GM19468 (cell line): ENCODE measurements at regions not wholly inside any gene's neighbourhood (a gene's known extent, or its start where the extent isn't known, plus 50 kb on each side); places are given as distances from the start of the nearest gene placed in this dataset.
"Not testable (repeated sequence)": the region's sequence is repeated elsewhere in the genome, so short reads cannot be mapped to it uniquely, and the experiment has no call there.

Source experiments
- ATAC-seq: cut with Tn5 transposase; IDR thresholded peaks from one replicate; pipeline ENCODE4 v1.9.1; 2021; ENCODE audit warnings: mild to moderate bottlenecking, moderate library complexity, moderate number of reproducible peaks; ENCODE audit not compliant: unreplicated experiment; ENCODE audit errors: extremely low read depth

- ATAC-seq = peak; percentile 100
Observed at GRCh38 chr4:89509708-89510281, 202.2 kb upstream of the GPRIN3 start.

- no peak for ATAC-seq
Observed at GRCh38 chr4:89506866-89507491, 199.4 kb upstream of the GPRIN3 start.

DNA sequence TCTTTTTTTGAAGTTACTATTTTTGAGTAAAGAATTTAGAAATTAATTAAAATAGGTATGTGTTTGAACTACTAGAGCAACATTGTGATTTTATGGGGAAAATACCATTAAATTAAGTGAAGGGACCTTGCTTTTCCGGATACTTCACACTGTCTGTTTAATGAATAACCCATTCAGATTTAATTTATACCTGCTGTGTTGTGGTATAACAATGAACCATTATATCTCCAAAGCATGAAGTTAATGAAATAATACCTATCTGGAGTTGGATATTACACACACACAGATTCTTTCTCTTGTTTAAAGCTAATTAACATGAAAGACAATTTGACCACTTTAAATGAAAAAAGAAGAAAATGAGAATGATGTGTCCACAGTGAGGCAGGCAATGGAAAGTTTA, 195.0 kb upstream of the GPRIN3 start:
- ATAC-seq = no peak

DNA sequence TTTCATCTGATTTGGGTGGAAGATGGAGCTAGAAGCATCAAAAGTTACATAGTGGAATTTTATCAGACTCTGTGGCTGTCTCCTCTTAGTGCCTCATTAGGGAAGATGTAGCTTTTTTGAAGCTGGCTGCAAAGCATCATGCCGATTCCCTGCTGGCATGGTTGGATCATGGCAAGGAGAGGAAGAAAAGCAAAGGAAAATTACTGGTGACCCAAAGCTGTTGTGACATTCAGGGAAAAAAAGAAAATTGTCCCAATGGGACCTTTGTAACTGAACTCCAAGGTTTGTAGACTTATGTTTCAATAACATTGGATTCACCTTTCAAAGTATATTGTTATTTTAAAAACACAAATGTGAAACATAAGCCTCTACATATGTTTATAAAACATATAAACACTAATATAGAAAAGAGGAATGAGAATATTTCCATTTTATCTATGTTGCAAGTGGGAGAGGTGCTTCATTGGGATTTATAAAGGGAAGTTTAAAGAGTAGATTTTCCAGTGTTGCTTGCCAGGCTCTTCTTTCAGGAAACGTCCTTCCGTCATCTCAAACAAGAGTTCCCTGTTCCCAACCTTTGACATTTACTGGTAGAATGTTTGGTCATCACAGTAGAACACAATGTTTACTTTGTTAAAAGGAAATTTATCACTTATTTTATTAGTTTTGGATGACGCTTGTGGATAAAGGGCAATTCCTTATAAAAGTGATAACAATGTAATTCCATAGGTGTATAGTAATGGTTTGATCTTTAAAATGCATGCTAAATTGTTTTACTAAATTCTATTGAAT, 190.1 kb upstream of the GPRIN3 start:
- no peak for ATAC-seq

DNA sequence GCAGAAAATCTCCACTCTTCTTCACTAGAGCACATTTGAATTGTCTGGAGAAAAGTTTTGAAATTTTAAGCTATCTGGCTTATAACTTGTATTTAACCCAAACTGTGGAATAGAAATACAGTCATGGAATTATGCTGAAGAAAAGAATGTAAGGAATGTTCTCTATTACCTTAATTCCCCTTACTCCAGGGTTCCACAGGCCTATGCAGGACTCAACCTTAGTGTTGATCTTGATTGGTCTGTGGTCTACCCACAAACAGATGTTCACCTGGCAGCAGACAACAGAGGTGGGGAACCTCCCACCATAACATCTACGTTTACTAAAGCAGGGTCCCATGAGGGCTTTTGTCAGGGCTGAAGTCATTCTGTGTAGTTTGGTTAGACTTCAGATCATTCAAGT, 189.3 kb upstream of the GPRIN3 start:
- ATAC-seq = no peak

- ATAC-seq = no peak
Observed at GRCh38 chr4:89493367-89493766, 185.8 kb upstream of the GPRIN3 start.

DNA sequence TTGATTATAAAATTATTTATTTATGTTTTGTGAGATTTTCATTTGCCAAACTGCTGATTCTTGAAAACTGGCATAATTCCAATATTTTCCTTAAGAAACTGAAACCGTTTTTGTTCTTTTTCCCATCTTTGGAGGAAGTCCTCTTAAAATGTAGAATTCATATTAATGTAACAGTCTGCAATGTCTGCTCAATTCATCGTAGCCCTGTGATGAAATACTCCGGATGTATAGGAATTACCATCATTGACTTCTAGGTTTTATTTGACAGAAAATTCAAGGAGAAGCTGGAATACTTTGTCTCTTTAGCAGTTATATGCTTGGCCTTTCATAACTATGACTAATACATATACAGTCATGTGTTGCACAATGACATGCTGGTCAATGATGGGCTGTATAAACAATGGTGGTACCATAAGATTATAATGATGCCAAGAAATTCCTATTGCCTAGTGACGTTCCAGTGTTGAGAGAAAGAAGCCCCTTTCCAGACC, 185.0 kb upstream of the GPRIN3 start:
- ATAC-seq = no peak

DNA sequence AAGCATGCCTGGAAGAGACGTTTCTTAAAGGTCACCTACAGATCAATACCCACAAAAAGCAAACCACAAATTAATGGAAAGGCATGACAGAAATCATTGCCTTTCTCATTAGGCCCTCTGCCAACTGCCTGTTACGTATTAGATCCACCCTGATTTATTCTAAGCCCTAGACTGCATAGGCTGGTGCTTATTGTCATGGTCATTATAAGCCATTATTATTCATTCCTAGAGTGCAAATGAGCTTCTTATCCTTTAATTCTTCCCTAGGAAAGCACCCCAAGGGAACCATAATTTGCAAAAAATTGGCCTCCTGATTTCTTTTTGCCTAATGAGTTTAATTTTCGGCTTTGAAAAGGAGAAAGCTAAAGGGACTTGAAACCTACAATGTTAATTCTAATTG, 184.2 kb upstream of the GPRIN3 start:
- no peak for ATAC-seq

- not testable (repeated sequence) for ATAC-seq
Observed at GRCh38 chr4:89489921-89490431, 182.4 kb upstream of the GPRIN3 start.

DNA sequence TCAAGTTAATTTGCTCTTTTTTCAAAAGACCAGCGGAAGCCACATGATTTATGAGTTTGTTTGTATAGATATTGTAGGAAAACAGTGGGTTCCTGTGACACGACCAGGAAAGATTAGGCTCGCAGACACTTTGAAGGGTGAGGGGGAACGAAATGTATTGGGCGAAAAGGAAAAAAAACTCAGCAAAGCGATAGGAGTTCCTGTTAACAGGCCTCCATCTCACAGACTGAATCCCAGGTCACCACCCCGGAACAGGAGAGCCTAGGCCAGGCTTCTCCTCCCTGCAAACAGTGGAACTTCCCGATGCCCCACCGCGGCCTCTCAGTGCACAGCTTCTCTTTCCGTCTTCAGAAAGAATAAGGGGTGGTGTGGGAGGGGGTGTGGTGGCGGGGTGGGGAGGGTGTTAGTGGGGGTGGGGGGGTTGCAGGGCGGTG, 181.8 kb upstream of the GPRIN3 start:
- no peak for ATAC-seq

GRCh38 chr4:89488736-89489135, 181.1 kb upstream of the GPRIN3 start:
- no peak for ATAC-seq

DNA sequence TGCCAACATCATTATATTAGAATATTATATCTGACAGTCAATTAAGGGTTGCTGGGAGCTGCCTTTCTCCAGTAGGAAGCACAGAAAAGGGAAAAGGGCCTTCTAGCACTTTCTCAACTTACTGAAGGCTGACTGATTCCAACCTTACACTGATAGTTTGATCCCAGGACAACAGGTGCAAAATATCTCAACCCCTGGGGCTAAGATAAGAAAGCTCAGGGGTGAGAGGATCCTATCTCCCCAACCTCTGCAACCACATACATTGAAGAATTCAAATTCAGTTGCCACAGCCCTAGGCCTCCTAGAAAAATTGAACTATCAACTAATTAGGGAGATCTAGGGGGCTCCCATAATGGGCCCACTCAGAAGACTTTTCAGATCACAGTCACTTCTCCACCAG, 179.1 kb upstream of the GPRIN3 start:
- ATAC-seq = no peak

DNA sequence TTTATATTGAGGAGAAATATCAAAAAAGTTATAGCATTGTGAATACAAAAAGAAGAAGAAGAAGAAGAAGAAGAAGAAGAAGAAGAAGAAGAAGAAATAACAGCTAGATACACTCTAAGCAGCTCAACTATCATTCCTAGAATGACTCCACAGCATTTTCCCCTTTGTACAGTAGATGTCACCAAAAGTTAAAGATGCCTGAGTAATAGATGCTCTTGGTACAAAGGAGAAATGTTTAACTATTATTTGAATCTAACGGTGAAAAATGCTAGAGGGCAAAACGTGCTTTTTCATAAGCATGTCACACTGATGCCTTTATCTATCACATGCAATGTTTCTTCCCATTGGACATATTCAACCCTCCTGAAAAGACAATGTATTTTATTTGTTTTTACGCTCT, 178.4 kb upstream of the GPRIN3 start:
- ATAC-seq = no peak

DNA sequence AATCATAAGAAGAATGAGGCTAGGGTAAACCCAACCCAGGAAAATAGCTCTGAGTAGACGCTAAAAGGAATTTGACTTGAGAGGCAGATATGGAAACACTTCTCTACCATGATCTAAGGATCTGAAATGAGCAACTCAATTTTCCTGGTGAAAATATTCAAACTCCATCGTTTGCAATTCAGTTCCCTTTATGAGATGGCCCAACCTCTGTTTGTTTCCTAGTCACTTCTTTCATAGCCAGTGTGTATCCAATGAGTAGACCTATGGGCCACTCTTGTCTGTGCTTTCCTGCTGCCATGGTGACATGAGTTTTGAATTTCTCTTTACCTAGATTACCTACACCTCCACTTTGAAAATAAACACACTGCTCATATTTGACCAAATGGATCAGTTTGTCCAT, 176.2 kb upstream of the GPRIN3 start:
- ATAC-seq = no peak

GRCh38 chr4:89482926-89483595, 175.5 kb upstream of the GPRIN3 start:
- no peak for ATAC-seq

DNA sequence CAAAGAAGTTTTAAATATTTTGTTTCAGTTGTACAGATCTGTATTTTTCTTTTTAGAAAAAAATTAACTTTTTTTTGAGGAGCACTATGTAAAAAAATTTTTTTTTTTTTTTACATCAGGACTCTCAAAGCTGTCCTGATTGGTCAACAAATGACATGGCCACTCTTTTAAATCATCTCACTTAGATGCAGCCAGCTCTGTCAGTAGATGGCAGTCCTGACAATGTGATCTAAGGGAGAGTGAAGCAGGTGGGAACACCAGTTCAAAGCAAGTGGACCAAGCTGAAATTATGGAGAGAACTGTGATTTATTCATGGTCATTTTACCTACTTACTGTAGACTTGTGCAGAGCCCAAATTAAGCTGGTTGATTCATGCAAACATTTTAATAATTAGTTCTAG, 174.7 kb upstream of the GPRIN3 start:
- ATAC-seq = no peak

- peak; percentile 69 for ATAC-seq
Observed at GRCh38 chr4:89469930-89470375, 162.4 kb upstream of the GPRIN3 start.

- no peak for ATAC-seq
Observed at GRCh38 chr4:89469516-89469915, 161.9 kb upstream of the GPRIN3 start.

DNA sequence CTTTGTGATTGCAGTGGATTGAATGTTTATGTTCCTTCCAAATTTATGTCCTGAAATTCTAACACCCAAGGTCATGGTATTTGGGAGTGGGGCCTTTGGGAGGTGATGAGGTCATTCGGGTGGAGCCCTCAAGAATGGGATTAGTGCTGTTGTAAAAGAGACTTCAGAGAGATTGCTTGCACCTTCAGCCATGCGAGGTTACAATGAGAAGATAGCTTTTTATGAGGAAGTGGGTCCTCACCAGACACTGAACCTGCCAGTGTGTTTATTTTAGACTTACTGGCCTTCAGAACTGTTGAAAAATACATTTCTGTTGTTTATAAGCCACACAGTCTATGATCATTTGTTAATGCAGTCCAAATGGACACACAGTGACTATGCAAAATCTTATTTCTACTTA, 161.0 kb upstream of the GPRIN3 start:
- no peak for ATAC-seq

DNA sequence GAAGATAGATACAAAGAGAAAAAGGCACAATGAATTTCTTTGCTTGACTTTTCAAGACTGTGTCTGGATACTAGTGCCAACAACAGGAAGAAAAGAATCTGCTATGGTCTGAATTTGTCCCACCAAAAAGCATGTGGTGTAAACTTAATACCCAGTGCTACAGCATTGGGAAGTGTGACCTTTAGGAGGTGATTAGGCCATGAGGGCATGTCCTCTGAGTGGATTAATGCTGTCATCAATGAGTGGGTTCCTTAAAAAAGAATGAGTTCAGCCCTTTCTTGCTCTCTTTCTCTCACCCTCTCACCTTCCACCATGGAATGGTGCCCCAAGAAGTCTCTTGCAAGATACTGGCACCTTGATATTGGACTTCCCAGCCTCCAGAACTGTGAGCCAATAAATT, 155.7 kb upstream of the GPRIN3 start:
- ATAC-seq = no peak

DNA sequence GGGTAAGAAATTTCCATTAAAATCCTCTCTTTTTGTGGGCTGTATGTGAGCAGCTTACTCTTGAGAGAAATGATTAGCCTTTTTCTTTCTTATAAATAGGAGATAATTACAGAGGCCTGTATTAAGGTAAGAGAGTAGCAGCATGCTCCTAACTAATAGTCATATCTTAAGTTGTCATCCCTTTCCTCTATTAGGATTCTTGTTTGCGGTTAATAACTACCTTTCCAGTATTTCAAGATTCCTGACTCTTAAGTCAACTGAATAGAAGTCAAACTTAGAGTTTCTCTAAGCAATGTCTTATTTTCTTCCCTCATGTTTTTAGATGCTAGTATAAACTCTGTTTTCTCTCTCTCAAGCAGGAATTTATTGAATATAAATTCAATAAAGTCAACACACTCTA, 139.9 kb upstream of the GPRIN3 start:
- no peak for ATAC-seq
